ENCODE measurements at regions not wholly inside any gene's neighbourhood (a gene's known extent, or its start where the extent isn't known, plus 50 kb on each side); places are given as distances from the start of the nearest gene placed in this dataset.

DNA sequence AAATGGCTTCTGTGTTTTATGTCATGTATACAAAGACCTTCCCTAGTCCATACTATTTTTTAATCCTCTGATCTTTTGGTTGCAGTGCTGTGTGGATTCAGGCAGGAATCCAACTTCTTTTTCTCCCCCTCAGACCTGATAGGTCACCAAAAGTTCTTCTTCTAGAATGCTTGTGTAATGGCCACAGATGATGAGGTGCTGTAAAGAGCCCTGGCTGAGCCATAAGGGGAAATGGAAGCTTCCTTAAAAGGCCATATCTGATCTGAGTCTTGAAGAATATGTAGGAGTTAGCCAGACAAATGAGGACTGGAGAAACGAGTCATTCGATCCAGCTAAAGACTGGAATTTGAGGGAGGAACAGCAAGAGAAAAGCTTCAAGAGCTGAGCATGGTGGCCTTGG, 353.9 kb downstream of the PCNX1 start (continued):
- TF ChIP-seq ZNF331 (CRISPR knock-in tag; IDR thresholded peaks at IDR 0.05; ENCODE audit: low read depth): no peak
- TF ChIP-seq, protein P1, sequence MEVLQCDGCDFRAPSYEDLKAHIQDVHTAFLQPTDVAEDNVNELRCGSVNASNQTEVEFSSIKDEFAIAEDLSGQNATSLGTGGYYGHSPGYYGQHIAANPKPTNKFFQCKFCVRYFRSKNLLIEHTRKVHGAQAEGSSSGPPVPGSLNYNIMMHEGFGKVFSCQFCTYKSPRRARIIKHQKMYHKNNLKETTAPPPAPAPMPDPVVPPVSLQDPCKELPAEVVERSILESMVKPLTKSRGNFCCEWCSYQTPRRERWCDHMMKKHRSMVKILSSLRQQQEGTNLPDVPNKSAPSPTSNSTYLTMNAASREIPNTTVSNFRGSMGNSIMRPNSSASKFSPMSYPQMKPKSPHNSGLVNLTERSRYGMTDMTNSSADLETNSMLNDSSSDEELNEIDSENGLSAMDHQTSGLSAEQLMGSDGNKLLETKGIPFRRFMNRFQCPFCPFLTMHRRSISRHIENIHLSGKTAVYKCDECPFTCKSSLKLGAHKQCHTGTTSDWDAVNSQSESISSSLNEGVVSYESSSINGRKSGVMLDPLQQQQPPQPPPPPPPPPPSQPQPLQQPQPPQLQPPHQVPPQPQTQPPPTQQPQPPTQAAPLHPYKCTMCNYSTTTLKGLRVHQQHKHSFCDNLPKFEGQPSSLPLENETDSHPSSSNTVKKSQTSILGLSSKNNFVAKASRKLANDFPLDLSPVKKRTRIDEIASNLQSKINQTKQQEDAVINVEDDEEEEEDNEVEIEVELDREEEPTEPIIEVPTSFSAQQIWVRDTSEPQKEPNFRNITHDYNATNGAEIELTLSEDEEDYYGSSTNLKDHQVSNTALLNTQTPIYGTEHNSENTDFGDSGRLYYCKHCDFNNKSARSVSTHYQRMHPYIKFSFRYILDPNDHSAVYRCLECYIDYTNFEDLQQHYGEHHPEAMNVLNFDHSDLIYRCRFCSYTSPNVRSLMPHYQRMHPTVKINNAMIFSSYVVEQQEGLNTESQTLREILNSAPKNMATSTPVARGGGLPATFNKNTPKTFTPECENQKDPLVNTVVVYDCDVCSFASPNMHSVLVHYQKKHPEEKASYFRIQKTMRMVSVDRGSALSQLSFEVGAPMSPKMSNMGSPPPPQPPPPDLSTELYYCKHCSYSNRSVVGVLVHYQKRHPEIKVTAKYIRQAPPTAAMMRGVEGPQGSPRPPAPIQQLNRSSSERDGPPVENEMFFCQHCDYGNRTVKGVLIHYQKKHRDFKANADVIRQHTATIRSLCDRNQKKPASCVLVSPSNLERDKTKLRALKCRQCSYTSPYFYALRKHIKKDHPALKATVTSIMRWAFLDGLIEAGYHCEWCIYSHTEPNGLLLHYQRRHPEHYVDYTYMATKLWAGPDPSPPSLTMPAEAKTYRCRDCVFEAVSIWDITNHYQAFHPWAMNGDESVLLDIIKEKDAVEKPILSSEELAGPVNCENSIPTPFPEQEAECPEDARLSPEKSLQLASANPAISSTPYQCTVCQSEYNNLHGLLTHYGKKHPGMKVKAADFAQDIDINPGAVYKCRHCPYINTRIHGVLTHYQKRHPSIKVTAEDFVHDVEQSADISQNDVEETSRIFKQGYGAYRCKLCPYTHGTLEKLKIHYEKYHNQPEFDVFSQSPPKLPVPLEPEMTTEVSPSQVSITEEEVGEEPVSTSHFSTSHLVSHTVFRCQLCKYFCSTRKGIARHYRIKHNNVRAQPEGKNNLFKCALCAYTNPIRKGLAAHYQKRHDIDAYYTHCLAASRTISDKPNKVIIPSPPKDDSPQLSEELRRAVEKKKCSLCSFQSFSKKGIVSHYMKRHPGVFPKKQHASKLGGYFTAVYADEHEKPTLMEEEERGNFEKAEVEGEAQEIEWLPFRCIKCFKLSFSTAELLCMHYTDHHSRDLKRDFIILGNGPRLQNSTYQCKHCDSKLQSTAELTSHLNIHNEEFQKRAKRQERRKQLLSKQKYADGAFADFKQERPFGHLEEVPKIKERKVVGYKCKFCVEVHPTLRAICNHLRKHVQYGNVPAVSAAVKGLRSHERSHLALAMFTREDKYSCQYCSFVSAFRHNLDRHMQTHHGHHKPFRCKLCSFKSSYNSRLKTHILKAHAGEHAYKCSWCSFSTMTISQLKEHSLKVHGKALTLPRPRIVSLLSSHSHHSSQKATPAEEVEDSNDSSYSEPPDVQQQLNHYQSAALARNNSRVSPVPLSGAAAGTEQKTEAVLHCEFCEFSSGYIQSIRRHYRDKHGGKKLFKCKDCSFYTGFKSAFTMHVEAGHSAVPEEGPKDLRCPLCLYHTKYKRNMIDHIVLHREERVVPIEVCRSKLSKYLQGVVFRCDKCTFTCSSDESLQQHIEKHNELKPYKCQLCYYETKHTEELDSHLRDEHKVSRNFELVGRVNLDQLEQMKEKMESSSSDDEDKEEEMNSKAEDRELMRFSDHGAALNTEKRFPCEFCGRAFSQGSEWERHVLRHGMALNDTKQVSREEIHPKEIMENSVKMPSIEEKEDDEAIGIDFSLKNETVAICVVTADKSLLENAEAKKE (CRISPR knock-in tag; IDR thresholded peaks at IDR 0.05): no peak

DNA sequence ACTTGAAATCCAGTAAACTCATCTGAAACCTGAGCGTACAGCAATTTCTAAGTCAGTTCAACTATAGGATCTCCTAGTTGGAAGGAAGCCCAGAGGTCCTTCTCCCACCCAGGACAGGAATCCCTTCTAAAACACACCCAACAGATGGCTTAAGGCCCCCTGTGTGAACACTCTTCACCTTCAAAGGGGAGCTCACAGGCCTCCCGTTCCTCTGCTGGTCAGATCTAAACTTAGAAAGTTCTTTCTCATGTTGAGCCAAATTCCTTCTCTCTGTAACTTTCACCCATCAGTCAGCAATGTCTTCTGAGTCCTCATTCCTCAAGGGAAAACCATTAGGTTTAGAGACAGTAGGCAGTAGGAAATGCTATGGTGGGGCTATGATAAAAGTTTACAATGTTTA, 355.2 kb downstream of the PCNX1 start:
- Mint-ChIP-seq H3K27ac (no peak overlapping the region), H3K4me3 (no peak overlapping the region), H3K4me1 (no peaks in the 10 kb centered on the region), H3K9me3 (peaks cover 14% of the 10 kb centered on the region; the same call in 2 of the 3 replicates), H3K36me3 (ENCODE audit: low read depth) (peaks cover 7% of the 10 kb centered on the region; the same call in 1 of the 3 replicates), H3K27me3 (ENCODE audit: insufficient read depth, low read depth, poor library complexity) (peaks cover 3% of the 10 kb centered on the region)
- Histone ChIP-seq H3K27ac (ENCODE audit: low read depth) (no peak overlapping the region), H3K4me3 (no peak overlapping the region), H3F3A (replicated peaks; ENCODE audit: low read depth) (no peaks in the 10 kb centered on the region), H3K4me1 (ENCODE audit: insufficient read depth) (no peaks in the 10 kb centered on the region), H3K36me3 (ENCODE audit: insufficient read depth) (no peaks in the 10 kb centered on the region; the same call in 1 of the 2 replicates), H3K27me3 (ENCODE audit: insufficient read depth) (no peaks in the 10 kb centered on the region), H3K79me2 (replicated peaks; ENCODE audit: insufficient read depth) (no peaks in the 10 kb centered on the region), H4K20me1 (replicated peaks; ENCODE audit: insufficient read depth) (no peaks in the 10 kb centered on the region), H3K9me2 (ENCODE audit: insufficient read depth) (peaks cover 12% of the 10 kb centered on the region), H3K4me2 (no peak overlapping the region), H2AFZ (no peak overlapping the region)
- TF ChIP-seq CREB1 (CRISPR knock-in tag; IDR thresholded peaks at IDR 0.05; ENCODE audit: low read depth): no peak
- no peak for TF ChIP-seq JUNB (IDR thresholded peaks at IDR 0.05; ENCODE audit: unreplicated experiment)
- no peak for TF ChIP-seq ZNF114 (CRISPR knock-in tag; IDR thresholded peaks at IDR 0.05)
- no peak for TF ChIP-seq STAT1 (IDR thresholded peaks at IDR 0.05; ENCODE audit: unreplicated experiment)
- ATAC-seq: no peak
- DNase-seq (ENCODE audit: low spot score): no peak

Data from GM23338 (cell line).